ENCODE measurements at regions not wholly inside any gene's neighbourhood (a gene's known extent, or its start where the extent isn't known, plus 50 kb on each side); places are given as distances from the start of the nearest gene placed in this dataset.

- TF ChIP-seq POLR2A (IDR thresholded peaks at IDR 0.05) (no peak), CTCF (IDR thresholded peaks at IDR 0.05) (no peak)
Observed at GRCh38 chr3:87147562-87147961, 79.5 kb upstream of the CHMP2B start.
